ENCODE measurements at regions not wholly inside any gene's neighbourhood (a gene's known extent, or its start where the extent isn't known, plus 50 kb on each side); places are given as distances from the start of the nearest gene placed in this dataset.

DNA sequence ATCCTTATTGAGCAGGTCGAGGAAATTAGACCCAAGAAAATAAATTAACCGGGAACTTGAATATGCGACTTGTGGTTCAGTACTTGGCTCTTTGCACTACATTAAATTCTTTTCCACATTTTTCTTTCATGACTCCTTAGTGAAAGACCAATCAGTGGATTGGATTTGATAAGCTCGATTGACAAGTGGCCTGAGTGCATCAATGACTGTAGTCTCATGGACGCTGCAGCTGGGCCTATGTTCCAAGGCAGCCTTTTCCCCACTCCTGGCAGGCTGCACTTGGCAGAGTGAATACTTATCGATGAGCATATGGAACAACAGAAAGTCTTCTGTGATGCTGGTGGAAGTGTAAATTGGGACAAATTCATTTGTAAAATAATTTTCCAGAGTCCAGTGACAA is 210.8 kb upstream of the EXOC2 start:
- ATAC-seq: no peak
- Histone ChIP-seq H3K4me3 (replicated peaks in 1 of 2; ENCODE audit: low read depth in 1 of 2, low read length in 2 of 2) (no peak overlapping the region), H3K27ac (ENCODE audit: low read depth, low read length) (no peak overlapping the region), H3K9me2 (ENCODE audit: insufficient read depth) (no peaks in the 10 kb centered on the region), H3K4me2 (ENCODE audit: low read length) (no peak overlapping the region), H3K79me2 (ENCODE audit: insufficient read depth, low read length) (no peaks in the 10 kb centered on the region), H4K20me1 (ENCODE audit: insufficient read depth) (no peaks in the 10 kb centered on the region), H3K27me3 (ENCODE audit: insufficient read depth, low read length) (no peaks in the 10 kb centered on the region), H3K9me3 (ENCODE audit: control insufficient read depth in 1 of 2, insufficient read depth in 1 of 2, low read depth in 1 of 2, low read length in 2 of 2) (no peaks in the 10 kb centered on the region), H2AFZ (ENCODE audit: low read depth, low read length, poor library complexity, severe bottlenecking) (no peak overlapping the region), H3K36me3 (ENCODE audit: control insufficient read depth in 1 of 2, insufficient read depth in 2 of 2, low read length in 2 of 2) (no peaks in the 10 kb centered on the region), H3K9ac (ENCODE audit: low read length) (no peak overlapping the region), H3K4me1 (ENCODE audit: control insufficient read depth in 1 of 2, insufficient read depth in 2 of 2, low read length in 2 of 2) (no peaks in the 10 kb centered on the region)
- TF ChIP-seq JUND (IDR thresholded peaks at IDR 0.05): no peak
- TF ChIP-seq YY1 (IDR thresholded peaks at IDR 0.05; ENCODE audit: extremely low read depth, insufficient replicate concordance, low read depth, low read length): no peak
- no peak for TF ChIP-seq RAD21 (IDR thresholded peaks at IDR 0.05; ENCODE audit: low read depth)
- no peak for TF ChIP-seq FOSL1 (IDR thresholded peaks at IDR 0.05; ENCODE audit: low read depth)
- no peak for TF ChIP-seq CEBPB (IDR thresholded peaks at IDR 0.05; ENCODE audit: low read depth)
- TF ChIP-seq, protein P1, sequence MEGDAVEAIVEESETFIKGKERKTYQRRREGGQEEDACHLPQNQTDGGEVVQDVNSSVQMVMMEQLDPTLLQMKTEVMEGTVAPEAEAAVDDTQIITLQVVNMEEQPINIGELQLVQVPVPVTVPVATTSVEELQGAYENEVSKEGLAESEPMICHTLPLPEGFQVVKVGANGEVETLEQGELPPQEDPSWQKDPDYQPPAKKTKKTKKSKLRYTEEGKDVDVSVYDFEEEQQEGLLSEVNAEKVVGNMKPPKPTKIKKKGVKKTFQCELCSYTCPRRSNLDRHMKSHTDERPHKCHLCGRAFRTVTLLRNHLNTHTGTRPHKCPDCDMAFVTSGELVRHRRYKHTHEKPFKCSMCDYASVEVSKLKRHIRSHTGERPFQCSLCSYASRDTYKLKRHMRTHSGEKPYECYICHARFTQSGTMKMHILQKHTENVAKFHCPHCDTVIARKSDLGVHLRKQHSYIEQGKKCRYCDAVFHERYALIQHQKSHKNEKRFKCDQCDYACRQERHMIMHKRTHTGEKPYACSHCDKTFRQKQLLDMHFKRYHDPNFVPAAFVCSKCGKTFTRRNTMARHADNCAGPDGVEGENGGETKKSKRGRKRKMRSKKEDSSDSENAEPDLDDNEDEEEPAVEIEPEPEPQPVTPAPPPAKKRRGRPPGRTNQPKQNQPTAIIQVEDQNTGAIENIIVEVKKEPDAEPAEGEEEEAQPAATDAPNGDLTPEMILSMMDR (IDR thresholded peaks at IDR 0.05 in 2 of 3, conservative IDR thresholded peaks at IDR 0.05 in 1 of 3; ENCODE audit: borderline replicate concordance in 1 of 3, insufficient read depth in 1 of 3, low read depth in 2 of 3, low read length in 2 of 3): no peak
- RAD21 ChIA-PET (ENCODE audit: low non-redundant PET in 1 of 2, low total read pairs in 2 of 2, uncharacterized antibody in 2 of 2, unreplicated experiment in 2 of 2): no interaction called here
- intact Hi-C loops (cut with micrococcal nuclease): no loop called here
- POLR2A ChIA-PET: no interaction called here
- CTCF ChIA-PET: no interaction called here
- BruUV-seq (replicated peaks): no TSS peak
- DNase-seq (ENCODE audit: low read depth, low spot score): no peak

DNA sequence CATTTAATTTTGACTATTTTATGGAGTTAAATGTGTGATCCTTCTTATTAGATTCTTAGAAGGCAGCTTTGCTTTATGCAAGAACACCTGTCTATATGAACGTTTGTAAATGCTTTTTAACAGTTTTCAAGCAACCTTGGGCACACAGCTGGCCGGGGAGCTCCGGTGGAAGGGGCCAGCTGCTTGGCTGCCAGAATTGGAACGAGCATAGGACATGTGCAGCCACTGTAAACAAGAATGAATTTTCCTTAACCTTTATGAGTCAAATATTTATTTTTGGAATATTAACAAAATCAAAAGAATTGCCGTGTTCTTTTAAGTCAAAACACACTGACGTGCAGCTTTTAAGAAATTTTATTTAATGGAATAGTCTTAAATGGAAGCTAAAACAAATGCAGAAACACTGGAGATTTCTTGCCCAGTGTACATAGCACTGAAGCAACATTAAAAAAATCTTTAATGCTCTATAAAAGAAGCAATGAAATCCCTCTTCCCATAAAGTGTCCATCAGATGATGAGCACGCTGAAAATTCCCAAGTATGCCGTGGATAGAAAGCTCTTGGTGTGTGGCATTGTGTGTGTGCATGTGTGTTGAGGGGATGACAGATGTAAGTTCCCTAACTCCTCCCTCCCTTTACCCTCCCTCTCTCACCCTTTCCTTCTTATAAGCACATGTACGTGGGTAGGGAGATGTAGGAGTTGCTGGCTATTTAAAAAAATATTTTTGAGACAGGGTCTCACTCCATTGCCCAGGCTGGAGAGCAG is 208.9 kb upstream of the EXOC2 start:
- intact Hi-C loops (cut with micrococcal nuclease): no loop called here
- ATAC-seq: no peak

More for the DNA sequence above, 208.9 kb upstream of the EXOC2 start:
- Histone ChIP-seq H3K36me3 (ENCODE audit: control insufficient read depth in 1 of 2, insufficient read depth in 2 of 2, low read length in 2 of 2) (no peaks in the 10 kb centered on the region), H3K4me1 (ENCODE audit: control insufficient read depth in 1 of 2, insufficient read depth in 2 of 2, low read length in 2 of 2) (no peaks in the 10 kb centered on the region), H3K9me3 (ENCODE audit: control insufficient read depth in 1 of 2, insufficient read depth in 1 of 2, low read depth in 1 of 2, low read length in 2 of 2) (no peaks in the 10 kb centered on the region), H3K9ac (ENCODE audit: low read length) (no peak overlapping the region), H3K27me3 (ENCODE audit: insufficient read depth, low read length) (no peaks in the 10 kb centered on the region), H4K20me1 (ENCODE audit: insufficient read depth) (no peaks in the 10 kb centered on the region), H3K9me2 (ENCODE audit: insufficient read depth) (no peaks in the 10 kb centered on the region), H3K4me3 (replicated peaks in 1 of 2; ENCODE audit: low read depth in 1 of 2, low read length in 2 of 2) (no peak overlapping the region), H2AFZ (ENCODE audit: low read depth, low read length, poor library complexity, severe bottlenecking) (no peak overlapping the region), H3K4me2 (ENCODE audit: low read length) (no peak overlapping the region), H3K79me2 (ENCODE audit: insufficient read depth, low read length) (no peaks in the 10 kb centered on the region), H3K27ac (ENCODE audit: low read depth, low read length) (no peak overlapping the region)
- ChIA-PET POLR2A (no interaction called here), RAD21 (ENCODE audit: low non-redundant PET in 1 of 2, low total read pairs in 2 of 2, uncharacterized antibody in 2 of 2, unreplicated experiment in 2 of 2) (no interaction called here), CTCF (no interaction called here)
- no peak for DNase-seq (ENCODE audit: low read depth, low spot score)
- no TSS peak for BruUV-seq (replicated peaks)
- TF ChIP-seq SRF (IDR thresholded peaks at IDR 0.05; ENCODE audit: low read depth): no peak
- TF ChIP-seq SIN3A (IDR thresholded peaks at IDR 0.05; ENCODE audit: low read depth): no peak
